ENCODE measurements at regions not wholly inside any gene's neighbourhood (a gene's known extent, or its start where the extent isn't known, plus 50 kb on each side); places are given as distances from the start of the nearest gene placed in this dataset.

GRCh38 chr3:27903446-27903845, 181.3 kb upstream of the EOMES start:
- Histone ChIP-seq H3K36me3 (ENCODE audit: control insufficient read depth, insufficient read depth, low read length) (no peaks in the 10 kb centered on the region; the same call in 1 of the 2 replicates), H3K4me1 (ENCODE audit: control insufficient read depth, insufficient read depth, low read length) (no peaks in the 10 kb centered on the region), H3K9me3 (ENCODE audit: control insufficient read depth, insufficient read depth, low read depth, low read length) (no peaks in the 10 kb centered on the region), H3K27ac (ENCODE audit: low read length) (no peak overlapping the region), H3K4me3 (ENCODE audit: low read depth in 2 of 2, low read length in 2 of 2) (no peak overlapping the region), H3K27me3 (ENCODE audit: control insufficient read depth, insufficient read depth, low read length) (no peaks in the 10 kb centered on the region)
- POLR2A ChIA-PET: no interaction called here
- DNase-seq (ENCODE audit: low read depth, low spot score): no peak
- in situ Hi-C loops (cut with HindIII; ENCODE audit: low pct_unique_long_range_greater_than_20kb, low sequenced_read_pairs): no loop called here
- intact Hi-C loops (cut with micrococcal nuclease; ENCODE audit: unreplicated experiment): no loop called here
- no TSS peak for BruUV-seq (replicated peaks)
- TF ChIP-seq TCF7L2 (IDR thresholded peaks at IDR 0.05; ENCODE audit: low read depth, low read length) (no peak), SIN3A (IDR thresholded peaks at IDR 0.05; ENCODE audit: borderline replicate concordance, insufficient read depth, low read depth, low read length) (no peak), REST (IDR thresholded peaks at IDR 0.05; ENCODE audit: insufficient read depth in 1 of 2, low read depth in 2 of 2, low read length in 1 of 2) (no peak), POLR2AphosphoS5 (IDR thresholded peaks at IDR 0.05; ENCODE audit: low read depth, low read length) (no peak)
- TF ChIP-seq, protein P1, sequence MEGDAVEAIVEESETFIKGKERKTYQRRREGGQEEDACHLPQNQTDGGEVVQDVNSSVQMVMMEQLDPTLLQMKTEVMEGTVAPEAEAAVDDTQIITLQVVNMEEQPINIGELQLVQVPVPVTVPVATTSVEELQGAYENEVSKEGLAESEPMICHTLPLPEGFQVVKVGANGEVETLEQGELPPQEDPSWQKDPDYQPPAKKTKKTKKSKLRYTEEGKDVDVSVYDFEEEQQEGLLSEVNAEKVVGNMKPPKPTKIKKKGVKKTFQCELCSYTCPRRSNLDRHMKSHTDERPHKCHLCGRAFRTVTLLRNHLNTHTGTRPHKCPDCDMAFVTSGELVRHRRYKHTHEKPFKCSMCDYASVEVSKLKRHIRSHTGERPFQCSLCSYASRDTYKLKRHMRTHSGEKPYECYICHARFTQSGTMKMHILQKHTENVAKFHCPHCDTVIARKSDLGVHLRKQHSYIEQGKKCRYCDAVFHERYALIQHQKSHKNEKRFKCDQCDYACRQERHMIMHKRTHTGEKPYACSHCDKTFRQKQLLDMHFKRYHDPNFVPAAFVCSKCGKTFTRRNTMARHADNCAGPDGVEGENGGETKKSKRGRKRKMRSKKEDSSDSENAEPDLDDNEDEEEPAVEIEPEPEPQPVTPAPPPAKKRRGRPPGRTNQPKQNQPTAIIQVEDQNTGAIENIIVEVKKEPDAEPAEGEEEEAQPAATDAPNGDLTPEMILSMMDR (IDR thresholded peaks at IDR 0.05): no peak
- ATAC-seq: no peak
- CTCF ChIA-PET: no interaction called here

DNA sequence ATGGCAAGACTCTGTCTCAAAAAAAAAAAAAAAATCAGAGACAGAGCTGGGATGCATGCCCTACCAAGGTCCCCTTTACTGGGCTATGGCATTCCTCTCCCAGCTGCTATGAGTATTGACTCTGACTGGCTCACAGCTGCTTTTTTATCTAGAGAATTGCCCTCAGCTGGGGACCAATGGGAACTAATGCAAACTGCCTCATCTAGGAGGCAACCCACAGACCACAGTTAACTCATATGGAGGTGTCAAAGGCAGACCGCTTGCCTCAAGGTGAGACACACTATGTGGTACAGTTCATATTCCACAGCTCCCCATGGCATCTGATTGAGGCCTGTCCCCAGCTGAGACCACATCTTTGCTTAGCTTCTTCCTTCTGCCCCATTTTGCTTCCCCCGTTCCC, 183.5 kb upstream of the EOMES start:
- no TSS peak for BruUV-seq (replicated peaks)
- ATAC-seq: no peak
- Histone ChIP-seq H3K4me1 (ENCODE audit: control insufficient read depth, insufficient read depth, low read length) (no peaks in the 10 kb centered on the region), H3K27ac (ENCODE audit: low read length) (no peak overlapping the region), H3K4me3 (ENCODE audit: low read depth in 2 of 2, low read length in 2 of 2) (no peak overlapping the region), H3K9me3 (ENCODE audit: control insufficient read depth, insufficient read depth, low read depth, low read length) (no peaks in the 10 kb centered on the region), H3K27me3 (ENCODE audit: control insufficient read depth, insufficient read depth, low read length) (no peaks in the 10 kb centered on the region), H3K36me3 (ENCODE audit: control insufficient read depth, insufficient read depth, low read length) (no peaks in the 10 kb centered on the region; the same call in 1 of the 2 replicates)
- intact Hi-C loops (cut with micrococcal nuclease; ENCODE audit: unreplicated experiment): no loop called here
- no peak for DNase-seq (ENCODE audit: low read depth, low spot score)
- in situ Hi-C loops (cut with HindIII; ENCODE audit: low pct_unique_long_range_greater_than_20kb, low sequenced_read_pairs): no loop called here
- ChIA-PET CTCF (no interaction called here), POLR2A (no interaction called here)
- TF ChIP-seq SIN3A (IDR thresholded peaks at IDR 0.05; ENCODE audit: borderline replicate concordance, insufficient read depth, low read depth, low read length): no peak
- TF ChIP-seq POLR2AphosphoS5 (IDR thresholded peaks at IDR 0.05; ENCODE audit: low read depth, low read length): no peak
- TF ChIP-seq REST (IDR thresholded peaks at IDR 0.05; ENCODE audit: insufficient read depth in 1 of 2, low read depth in 2 of 2, low read length in 1 of 2): no peak
- TF ChIP-seq, protein P1 (IDR thresholded peaks at IDR 0.05): no peak
- no peak for TF ChIP-seq TCF7L2 (IDR thresholded peaks at IDR 0.05; ENCODE audit: low read depth, low read length)
